Liver (tissue), 8 donors: ENCODE measurements at regions not wholly inside any gene's neighbourhood (a gene's known extent, or its start where the extent isn't known, plus 50 kb on each side); places are given as distances from the start of the nearest gene placed in this dataset.

ENCODE experiments used
- DNase-seq: peaks from one replicate; pipeline ENCODE4 v3.0.0-alpha.2; 2017; ENCODE audit warnings: low spot score
- H3K27ac ChIP-seq, 2 donors: one replicate each; pipeline ENCODE4 v1.7.0; 2013; ENCODE audit warnings: inconsistent platforms in 2 of 2, low read length in 2 of 2, control low read depth in 1 of 2, low read depth in 1 of 2, mild to moderate bottlenecking in 1 of 2
- H3K27me3 ChIP-seq, 4 donors: one replicate each; pipeline versions ENCODE4 v1.6.1 to v1.7.0; 2013; ENCODE audit warnings: low read length in 3 of 4, inconsistent platforms in 1 of 4, mild to moderate bottlenecking in 1 of 4, moderate library complexity in 1 of 4; ENCODE audit not compliant: control insufficient read depth in 4 of 4, insufficient read depth in 4 of 4
- H3K36me3 ChIP-seq, 4 donors: one replicate each; pipeline versions ENCODE4 v1.6.1 to v1.7.0; 2013; ENCODE audit warnings: low read length in 3 of 4, mild to moderate bottlenecking in 3 of 4, low read depth in 1 of 4, moderate library complexity in 1 of 4; ENCODE audit not compliant: control insufficient read depth in 4 of 4, insufficient read depth in 3 of 4
- H3K4me1 ChIP-seq, 4 donors: one replicate each; pipeline versions ENCODE4 v1.6.1 to v1.7.0; 2013; ENCODE audit warnings: low read length in 3 of 4, mild to moderate bottlenecking in 3 of 4, moderate library complexity in 1 of 4; ENCODE audit not compliant: control insufficient read depth in 4 of 4, insufficient read depth in 4 of 4
- H3K4me3 ChIP-seq, 3 donors: one replicate each; pipeline versions ENCODE4 v1.6.1 to v1.7.0; 2013; ENCODE audit warnings: low read length in 3 of 3, control low read depth in 1 of 3, low read depth in 1 of 3, mild to moderate bottlenecking in 1 of 3
- H3K9ac ChIP-seq, 2 donors: one replicate each; pipeline ENCODE4 v1.7.0; 2013; ENCODE audit warnings: low read length in 2 of 2, mild to moderate bottlenecking in 2 of 2, moderate library complexity in 2 of 2, control low read depth in 1 of 2, low read depth in 1 of 2
- H3K9me3 ChIP-seq, 4 donors: one replicate each; pipeline versions ENCODE4 v1.6.1 to v1.7.0; 2013; ENCODE audit warnings: low read length in 3 of 4; ENCODE audit not compliant: control insufficient read depth in 4 of 4
- EGR1 ChIP-seq, 2 donors: IDR thresholded peaks; 2 replicates each; pipeline ENCODE4 v1.6.1; 2016 to 2018; ENCODE audit warnings: antibody characterized with exemption in 2 of 2, low read depth in 2 of 2
- FOXA1 ChIP-seq: IDR thresholded peaks from 2 replicates; pipeline ENCODE4 v1.6.1; 2016; ENCODE audit warnings: antibody characterized with exemption
- FOXA2 ChIP-seq: IDR thresholded peaks from 2 replicates; pipeline ENCODE4 v1.6.1; 2016; ENCODE audit warnings: antibody characterized with exemption
- GABPA ChIP-seq, 2 donors: IDR thresholded peaks in 1 of 2; conservative IDR thresholded peaks in 1 of 2; 2 replicates each; pipeline ENCODE4 v1.6.1; 2016; ENCODE audit warnings: antibody characterized with exemption in 2 of 2, mild to moderate bottlenecking in 1 of 2, moderate library complexity in 1 of 2
- HNF4A ChIP-seq, 2 donors: conservative IDR thresholded peaks; 2 replicates each; pipeline ENCODE4 v1.6.1; 2016; ENCODE audit warnings: antibody characterized with exemption in 2 of 2, mild to moderate bottlenecking in 2 of 2
- HNF4G ChIP-seq: IDR thresholded peaks from 2 replicates; pipeline ENCODE4 v1.6.1; 2016; ENCODE audit warnings: antibody characterized with exemption
- JUND ChIP-seq, 2 donors: IDR thresholded peaks; 2 replicates each; pipeline ENCODE4 v1.6.1; 2016; ENCODE audit warnings: antibody characterized with exemption in 2 of 2
- MAX ChIP-seq: IDR thresholded peaks from 2 replicates; pipeline ENCODE4 v1.6.1; 2016; ENCODE audit warnings: antibody characterized with exemption
- NR2F2 ChIP-seq: IDR thresholded peaks from 2 replicates; pipeline ENCODE4 v1.6.1; 2016; ENCODE audit warnings: antibody characterized with exemption
- RAD21 ChIP-seq, 2 donors: IDR thresholded peaks; 2 replicates each; pipeline ENCODE4 v1.6.1; 2016; ENCODE audit warnings: antibody characterized with exemption in 2 of 2, mild to moderate bottlenecking in 2 of 2
- RXRA ChIP-seq, 2 donors: IDR thresholded peaks; 2 replicates each; pipeline ENCODE4 v1.6.1; 2017 to 2018; ENCODE audit warnings: antibody characterized with exemption in 2 of 2, mild to moderate bottlenecking in 1 of 2
- SP1 ChIP-seq: IDR thresholded peaks from 2 replicates; pipeline ENCODE4 v1.6.1; 2018; ENCODE audit warnings: antibody characterized with exemption, mild to moderate bottlenecking
- TAF1 ChIP-seq: conservative IDR thresholded peaks from 2 replicates; pipeline ENCODE4 v1.6.1; 2016; ENCODE audit warnings: antibody characterized with exemption, mild to moderate bottlenecking
- YY1 ChIP-seq: IDR thresholded peaks from 2 replicates; pipeline ENCODE4 v1.6.1; 2016; ENCODE audit warnings: antibody characterized with exemption, mild to moderate bottlenecking
- ZBTB33 ChIP-seq: IDR thresholded peaks from 2 replicates; pipeline ENCODE4 v1.6.1; 2016; ENCODE audit warnings: antibody characterized with exemption
- WGBS: extraction: QIAGEN DNeasy Blood & Tissue Kit; methylation state at CpG from one replicate; pipeline ENCODE4 v1.1.7; 2013; 5-methylcytosine and 5-hydroxymethylcytosine counted together
- TF ChIP-seq, protein P1 (sequence below): IDR thresholded peaks from 2 replicates; pipeline ENCODE4 v1.6.1; 2016; ENCODE audit warnings: antibody characterized with exemption
- TF ChIP-seq, protein P2 (sequence below): fragments of 150-350 bp; IDR thresholded peaks from 2 replicates; pipeline ENCODE4 v1.5.1; 2017; ENCODE audit warnings: improper control_type of control experiment, low read depth, low read length; ENCODE audit not compliant: missing input control
- donor health status: healthy.
- donor health status: healthy.
- donor health status: healthy.
- donor health status: healthy.
- donor health status: healthy.

DNA sequence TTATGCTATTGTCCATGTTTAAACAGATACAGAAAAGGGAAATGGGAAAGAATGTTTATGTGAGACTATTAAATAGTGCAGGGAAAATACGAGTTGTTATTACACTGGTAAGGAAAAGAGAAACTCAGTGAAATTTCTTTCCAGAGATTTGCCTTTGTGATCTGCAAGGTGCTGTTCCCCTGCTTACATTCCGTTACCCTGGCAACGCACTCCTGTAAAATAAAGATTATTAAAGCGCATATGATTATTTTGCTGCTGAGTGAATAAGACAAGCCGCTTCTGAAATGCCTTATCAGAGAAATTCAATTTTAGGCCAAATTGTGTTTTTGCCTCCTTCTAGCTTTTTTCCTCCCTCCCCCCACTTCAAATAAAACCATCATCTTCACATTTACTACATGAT is 328.6 kb upstream of the PMFBP1 start:
- TF ChIP-seq NR2F2: no peak
- no peak overlapping the region for H3K9ac ChIP-seq
- H3K4me1 ChIP-seq: no peaks in the 10 kb centered on the region
- no peaks in the 10 kb centered on the region for H3K9me3 ChIP-seq
- DNase-seq: no peak
- H3K4me3 ChIP-seq: no peak overlapping the region
- WGBS: 96% methylated on average over 5 of the region's 5 CpGs
- H3K27me3 ChIP-seq: no peaks in the 10 kb centered on the region
- no peak overlapping the region for H3K27ac ChIP-seq
- H3K36me3 ChIP-seq: no peaks in the 10 kb centered on the region

GRCh38 chr16:72493716-72494415 is 321.9 kb upstream of the PMFBP1 start:
- H3K27ac ChIP-seq: no peak overlapping the region
- H3K4me1 ChIP-seq: no peaks in the 10 kb centered on the region
- H3K9ac ChIP-seq: no peak overlapping the region
- 92% methylated on average over 9 of the region's 9 CpGs for WGBS
- no peak for DNase-seq
- no peaks in the 10 kb centered on the region for H3K27me3 ChIP-seq
- no peaks in the 10 kb centered on the region for H3K36me3 ChIP-seq
- no peaks in the 10 kb centered on the region for H3K9me3 ChIP-seq
- H3K4me3 ChIP-seq: no peak overlapping the region
- TF ChIP-seq NR2F2 (no peak), RXRA (IDR thresholded peaks at IDR 0.05) (no peak), YY1 (no peak), FOXA1 (no peak), RAD21 (IDR thresholded peaks at IDR 0.05) (no peak)
- TF ChIP-seq, protein P1, sequence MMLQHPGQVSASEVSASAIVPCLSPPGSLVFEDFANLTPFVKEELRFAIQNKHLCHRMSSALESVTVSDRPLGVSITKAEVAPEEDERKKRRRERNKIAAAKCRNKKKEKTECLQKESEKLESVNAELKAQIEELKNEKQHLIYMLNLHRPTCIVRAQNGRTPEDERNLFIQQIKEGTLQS: no peak

GRCh38 chr16:72487283-72487682 is 315.3 kb upstream of the PMFBP1 start:
- TF ChIP-seq FOXA2 (no peak), ZBTB33 (no peak), TAF1 (no peak), RXRA (IDR thresholded peaks at IDR 0.05) (no peak), EGR1 (IDR thresholded peaks at IDR 0.05; ENCODE audit: low read depth in 2 of 2) (no peak)
- Histone ChIP-seq H3K27me3 (no peaks in the 10 kb centered on the region), H3K9ac (no peak overlapping the region), H3K9me3 (no peaks in the 10 kb centered on the region), H3K27ac (no peak overlapping the region), H3K4me3 (no peak overlapping the region), H3K36me3 (no peaks in the 10 kb centered on the region), H3K4me1 (no peaks in the 10 kb centered on the region)
- WGBS: 97% methylated on average over 1 of the region's 1 CpG
- DNase-seq: no peak

GRCh38 chr16:72482695-72483094 is 310.7 kb upstream of the PMFBP1 start:
- no peak overlapping the region for H3K27ac ChIP-seq
- no peak overlapping the region for H3K9ac ChIP-seq
- H3K27me3 ChIP-seq: no peaks in the 10 kb centered on the region
- no peak overlapping the region for H3K4me3 ChIP-seq
- no peak for DNase-seq
- H3K9me3 ChIP-seq: no peaks in the 10 kb centered on the region
- 81% methylated on average over 3 of the region's 3 CpGs for WGBS
- H3K36me3 ChIP-seq: no peaks in the 10 kb centered on the region
- no peaks in the 10 kb centered on the region for H3K4me1 ChIP-seq
- TF ChIP-seq ZBTB33: no peak
- no peak for TF ChIP-seq HNF4A (conservative IDR thresholded peaks at IDR 0.05)
- TF ChIP-seq HNF4G: no peak
- TF ChIP-seq FOXA1: no peak
- TF ChIP-seq EGR1 (IDR thresholded peaks at IDR 0.05; ENCODE audit: low read depth in 2 of 2): no peak
- no peak for TF ChIP-seq YY1
- no peak for TF ChIP-seq JUND (IDR thresholded peaks at IDR 0.05)
- no peak for TF ChIP-seq GABPA (IDR thresholded peaks at IDR 0.05 in 1 of 2, conservative IDR thresholded peaks at IDR 0.05 in 1 of 2)
- TF ChIP-seq FOXA2: no peak
- TF ChIP-seq, protein P2, sequence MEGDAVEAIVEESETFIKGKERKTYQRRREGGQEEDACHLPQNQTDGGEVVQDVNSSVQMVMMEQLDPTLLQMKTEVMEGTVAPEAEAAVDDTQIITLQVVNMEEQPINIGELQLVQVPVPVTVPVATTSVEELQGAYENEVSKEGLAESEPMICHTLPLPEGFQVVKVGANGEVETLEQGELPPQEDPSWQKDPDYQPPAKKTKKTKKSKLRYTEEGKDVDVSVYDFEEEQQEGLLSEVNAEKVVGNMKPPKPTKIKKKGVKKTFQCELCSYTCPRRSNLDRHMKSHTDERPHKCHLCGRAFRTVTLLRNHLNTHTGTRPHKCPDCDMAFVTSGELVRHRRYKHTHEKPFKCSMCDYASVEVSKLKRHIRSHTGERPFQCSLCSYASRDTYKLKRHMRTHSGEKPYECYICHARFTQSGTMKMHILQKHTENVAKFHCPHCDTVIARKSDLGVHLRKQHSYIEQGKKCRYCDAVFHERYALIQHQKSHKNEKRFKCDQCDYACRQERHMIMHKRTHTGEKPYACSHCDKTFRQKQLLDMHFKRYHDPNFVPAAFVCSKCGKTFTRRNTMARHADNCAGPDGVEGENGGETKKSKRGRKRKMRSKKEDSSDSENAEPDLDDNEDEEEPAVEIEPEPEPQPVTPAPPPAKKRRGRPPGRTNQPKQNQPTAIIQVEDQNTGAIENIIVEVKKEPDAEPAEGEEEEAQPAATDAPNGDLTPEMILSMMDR: no peak
- no peak for TF ChIP-seq SP1
- no peak for TF ChIP-seq TAF1
- no peak for TF ChIP-seq MAX
- TF ChIP-seq RXRA (IDR thresholded peaks at IDR 0.05): no peak
